Mucosa of rectum (tissue), 2 donors: ENCODE measurements at regions not wholly inside any gene's neighbourhood (a gene's known extent, or its start where the extent isn't known, plus 50 kb on each side); places are given as distances from the start of the nearest gene placed in this dataset.

Experiments used
- H3K27ac ChIP-seq, 2 donors: one replicate each; pipeline ENCODE4 v1.7.0; 2013; ENCODE audit warnings: inconsistent platforms in 2 of 2, low read depth in 2 of 2, low read length in 2 of 2
- H3K27me3 ChIP-seq, 2 donors: one replicate each; pipeline ENCODE4 v1.7.0; 2013; ENCODE audit warnings: low read length in 2 of 2; ENCODE audit not compliant: control insufficient read depth in 2 of 2, insufficient read depth in 2 of 2
- H3K36me3 ChIP-seq, 2 donors: one replicate each; pipeline ENCODE4 v1.7.0; 2013; ENCODE audit warnings: low read length in 2 of 2; ENCODE audit not compliant: control insufficient read depth in 2 of 2, insufficient read depth in 2 of 2
- H3K4me1 ChIP-seq, 2 donors: one replicate each; pipeline ENCODE4 v1.7.0; 2013; ENCODE audit warnings: low read length in 2 of 2, mild to moderate bottlenecking in 1 of 2; ENCODE audit not compliant: control insufficient read depth in 2 of 2, insufficient read depth in 2 of 2
- H3K4me3 ChIP-seq, 2 donors: one replicate each; pipeline ENCODE4 v1.7.0; 2013; ENCODE audit warnings: low read length in 2 of 2
- H3K9ac ChIP-seq, 2 donors: one replicate each; pipeline ENCODE4 v1.7.0; 2013; ENCODE audit warnings: low read length in 2 of 2, low read depth in 1 of 2, mild to moderate bottlenecking in 1 of 2
- H3K9me3 ChIP-seq, 2 donors: one replicate each; pipeline ENCODE4 v1.7.0; 2013; ENCODE audit warnings: low read length in 2 of 2; ENCODE audit not compliant: control insufficient read depth in 2 of 2
- donor health status: healthy.
- donor health status: Normal muscosa, but diverticular disease.

GRCh38 chr16:85162478-85163277 lies 50.4 kb upstream of the CIBAR2 start:
- H3K4me3 ChIP-seq = no peak overlapping the region
- peaks cover 3 to 18% of the 10 kb centered on the region in 2 donors for H3K27me3 ChIP-seq
- no peaks in the 10 kb centered on the region for H3K36me3 ChIP-seq
- peak overlapping the region; percentile 27 to 68 for H3K27ac ChIP-seq
- peaks cover 0 to 6% of the 10 kb centered on the region in 2 donors for H3K4me1 ChIP-seq
- peak overlapping the region in 1 of 2 donors; percentile 2 for H3K9ac ChIP-seq
- H3K9me3 ChIP-seq = no peaks in the 10 kb centered on the region

GRCh38 chr16:85163278-85164112 lies 51.2 kb upstream of the CIBAR2 start:
- H3K27ac ChIP-seq = peak overlapping the region in 1 of 2 donors; percentile 27

GRCh38 chr16:85164431-85164830 lies 52.2 kb upstream of the CIBAR2 start:
- H3K27me3 ChIP-seq = peaks cover 3 to 22% of the 10 kb centered on the region in 2 donors
- H3K4me3 ChIP-seq = no peak overlapping the region
- H3K9ac ChIP-seq = no peak overlapping the region
- H3K9me3 ChIP-seq = no peaks in the 10 kb centered on the region
- no peaks in the 10 kb centered on the region for H3K36me3 ChIP-seq
- peaks cover 0 to 9% of the 10 kb centered on the region in 2 donors for H3K4me1 ChIP-seq
- H3K27ac ChIP-seq = peak overlapping the region in 1 of 2 donors; percentile 7

More at GRCh38 chr16:85163278-85164112, 51.2 kb upstream of the CIBAR2 start:
- Histone ChIP-seq H3K9ac (no peak overlapping the region), H3K9me3 (no peaks in the 10 kb centered on the region), H3K4me1 (peaks cover 0 to 9% of the 10 kb centered on the region in 2 donors), H3K27me3 (peaks cover 3 to 24% of the 10 kb centered on the region in 2 donors), H3K4me3 (no peak overlapping the region), H3K36me3 (no peaks in the 10 kb centered on the region)

GRCh38 chr16:85164838-85165516 lies 52.7 kb upstream of the CIBAR2 start:
- Histone ChIP-seq H3K36me3 (no peaks in the 10 kb centered on the region), H3K27me3 (peaks cover 3 to 22% of the 10 kb centered on the region in 2 donors), H3K9me3 (no peaks in the 10 kb centered on the region), H3K4me1 (peaks cover 2 to 9% of the 10 kb centered on the region in 2 donors), H3K4me3 (no peak overlapping the region), H3K27ac (peak overlapping the region in 1 of 2 donors; percentile 7), H3K9ac (no peak overlapping the region)

- Histone ChIP-seq H3K4me3 (no peak overlapping the region), H3K9ac (no peak overlapping the region), H3K27ac (no peak overlapping the region), H3K36me3 (no peaks in the 10 kb centered on the region), H3K4me1 (peaks cover 2 to 9% of the 10 kb centered on the region in 2 donors), H3K27me3 (peaks cover 7 to 26% of the 10 kb centered on the region in 2 donors), H3K9me3 (no peaks in the 10 kb centered on the region)
Measured at GRCh38 chr16:85165781-85166180, 53.5 kb upstream of the CIBAR2 start.

GRCh38 chr16:85166281-85166680 lies 54.0 kb upstream of the CIBAR2 start:
- Histone ChIP-seq H3K27ac (no peak overlapping the region), H3K4me3 (no peak overlapping the region)

GRCh38 chr16:85166699-85167588 lies 54.7 kb upstream of the CIBAR2 start:
- Histone ChIP-seq H3K4me1 (peaks cover 2 to 9% of the 10 kb centered on the region in 2 donors), H3K27ac (no peak overlapping the region), H3K9me3 (no peaks in the 10 kb centered on the region), H3K36me3 (no peaks in the 10 kb centered on the region), H3K27me3 (peaks cover 8 to 34% of the 10 kb centered on the region in 2 donors), H3K4me3 (no peak overlapping the region), H3K9ac (no peak overlapping the region)

More at GRCh38 chr16:85166281-85166680, 54.0 kb upstream of the CIBAR2 start:
- H3K9ac ChIP-seq = no peak overlapping the region
- H3K36me3 ChIP-seq = no peaks in the 10 kb centered on the region
- no peaks in the 10 kb centered on the region for H3K9me3 ChIP-seq
- peaks cover 8 to 27% of the 10 kb centered on the region in 2 donors for H3K27me3 ChIP-seq
- H3K4me1 ChIP-seq = peaks cover 2 to 9% of the 10 kb centered on the region in 2 donors

GRCh38 chr16:85167589-85168537 lies 55.6 kb upstream of the CIBAR2 start:
- Histone ChIP-seq H3K27me3 (peaks cover 13 to 43% of the 10 kb centered on the region in 2 donors), H3K36me3 (no peaks in the 10 kb centered on the region), H3K4me1 (peaks cover 2 to 12% of the 10 kb centered on the region in 2 donors), H3K9me3 (no peaks in the 10 kb centered on the region), H3K27ac (no peak overlapping the region), H3K9ac (no peak overlapping the region), H3K4me3 (peak overlapping the region in 1 of 2 donors; percentile 26)
